NT2/D1 (cell line): ENCODE measurements at regions not wholly inside any gene's neighbourhood (a gene's known extent, or its start where the extent isn't known, plus 50 kb on each side); places are given as distances from the start of the nearest gene placed in this dataset.

Experiments used
- SUZ12 ChIP-seq: IDR thresholded peaks from 2 replicates; pipeline ENCODE4 v1.6.1; 2011; ENCODE audit not compliant: insufficient read length, insufficient read depth; ENCODE audit errors: extremely low read depth
- YY1 ChIP-seq: IDR thresholded peaks from 2 replicates; pipeline ENCODE4 v1.6.1; 2011; ENCODE audit not compliant: insufficient read length, insufficient read depth
- ZNF274 ChIP-seq: IDR thresholded peaks from 2 replicates; pipeline ENCODE4 v1.6.1; 2011; ENCODE audit warnings: mild to moderate bottlenecking, low read depth, low read length

GRCh38 chr16:52308051-52308450 lies 238.9 kb downstream of the TOX3 start:
- no peak for TF ChIP-seq YY1
- TF ChIP-seq SUZ12: no peak
- TF ChIP-seq ZNF274: no peak
